Activated CD4-positive, alpha-beta T cell treated with anti-CD3 and anti-CD28 coated beads for 4 hours (primary cell): ENCODE measurements at regions not wholly inside any gene's neighbourhood (a gene's known extent, or its start where the extent isn't known, plus 50 kb on each side); places are given as distances from the start of the nearest gene placed in this dataset.
A peak's percentile ranks its signal among the peaks of the same experiment; 100 is the strongest.
"Not testable (repeated sequence)": the region's sequence is repeated elsewhere in the genome, so short reads cannot be mapped to it uniquely, and the experiment has no call there.

Source experiments
- DNase-seq, 2 donors: peaks; one replicate each; pipeline ENCODE4 v3.0.0-alpha.2; 2020

DNA sequence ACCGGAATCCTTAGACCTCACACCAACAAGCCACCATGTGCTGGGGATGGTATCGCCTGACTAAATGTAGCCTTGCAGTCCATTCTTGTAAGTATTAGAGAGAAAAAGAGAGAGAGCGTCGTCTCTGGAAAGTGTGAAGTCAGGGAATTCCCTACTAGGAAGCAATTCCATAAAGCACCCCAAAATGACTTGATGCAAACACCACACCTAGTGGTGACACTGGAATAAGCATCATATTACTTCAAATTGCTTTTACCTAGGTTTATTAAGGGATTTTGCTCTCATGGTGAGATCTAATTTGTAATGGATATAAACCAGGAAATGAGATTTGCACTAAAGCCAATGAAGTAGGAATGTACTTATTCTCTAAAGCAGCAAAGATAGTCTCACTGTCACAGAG lies 111.4 kb upstream of the METTL9 start:
- not testable (repeated sequence) for DNase-seq

- peak in 1 of 2 donors; percentile 0 for DNase-seq
Measured at GRCh38 chr16:21499046-21499445, 100.3 kb upstream of the METTL9 start.

- peak; percentile 68 to 70 for DNase-seq
Measured at GRCh38 chr16:21501223-21501868, 98.0 kb upstream of the METTL9 start.

DNA sequence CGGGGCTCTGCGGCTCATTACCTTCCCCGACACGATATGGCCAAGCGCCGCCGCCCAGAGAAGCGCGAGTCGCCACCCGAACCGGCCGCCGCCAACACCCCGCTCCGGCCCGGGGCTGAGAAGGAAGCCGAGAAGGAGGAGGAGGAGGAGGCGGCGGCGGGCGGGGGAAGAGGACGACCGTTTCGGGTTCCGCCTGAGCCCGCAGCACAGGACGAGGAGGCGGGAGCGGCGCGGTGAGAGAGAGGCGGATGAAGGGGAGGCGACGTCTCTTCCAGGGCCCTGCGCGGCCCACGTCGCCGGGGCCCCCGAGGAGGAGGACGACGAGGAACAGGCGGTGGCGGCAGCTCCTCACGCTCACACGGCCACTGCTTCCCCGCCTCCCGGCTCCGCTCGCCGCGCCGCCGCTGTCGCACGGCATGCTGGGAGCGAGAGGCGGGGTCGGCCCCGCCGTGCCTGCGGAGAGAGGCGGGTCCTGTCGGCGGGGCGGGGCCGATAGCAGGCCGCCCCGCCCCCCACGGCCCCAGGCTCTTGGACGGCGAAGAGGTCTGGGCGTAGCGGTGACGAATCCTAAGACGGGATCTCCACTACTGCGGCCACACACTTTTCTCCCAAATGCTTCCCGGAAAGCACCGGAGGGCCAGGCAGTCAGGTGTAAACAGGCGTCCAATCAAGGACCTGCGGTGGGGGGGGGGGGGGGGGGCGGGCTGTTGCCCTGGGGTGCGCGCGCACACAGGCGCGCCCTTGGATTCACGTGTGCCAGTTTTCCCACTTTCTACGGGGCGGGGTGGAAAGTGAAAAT lies 97.3 kb upstream of the METTL9 start:
- peak; percentile 85 to 89 for DNase-seq

GRCh38 chr16:21503574-21503920 lies 95.8 kb upstream of the METTL9 start:
- peak in 1 of 2 donors; percentile 0 for DNase-seq

DNA sequence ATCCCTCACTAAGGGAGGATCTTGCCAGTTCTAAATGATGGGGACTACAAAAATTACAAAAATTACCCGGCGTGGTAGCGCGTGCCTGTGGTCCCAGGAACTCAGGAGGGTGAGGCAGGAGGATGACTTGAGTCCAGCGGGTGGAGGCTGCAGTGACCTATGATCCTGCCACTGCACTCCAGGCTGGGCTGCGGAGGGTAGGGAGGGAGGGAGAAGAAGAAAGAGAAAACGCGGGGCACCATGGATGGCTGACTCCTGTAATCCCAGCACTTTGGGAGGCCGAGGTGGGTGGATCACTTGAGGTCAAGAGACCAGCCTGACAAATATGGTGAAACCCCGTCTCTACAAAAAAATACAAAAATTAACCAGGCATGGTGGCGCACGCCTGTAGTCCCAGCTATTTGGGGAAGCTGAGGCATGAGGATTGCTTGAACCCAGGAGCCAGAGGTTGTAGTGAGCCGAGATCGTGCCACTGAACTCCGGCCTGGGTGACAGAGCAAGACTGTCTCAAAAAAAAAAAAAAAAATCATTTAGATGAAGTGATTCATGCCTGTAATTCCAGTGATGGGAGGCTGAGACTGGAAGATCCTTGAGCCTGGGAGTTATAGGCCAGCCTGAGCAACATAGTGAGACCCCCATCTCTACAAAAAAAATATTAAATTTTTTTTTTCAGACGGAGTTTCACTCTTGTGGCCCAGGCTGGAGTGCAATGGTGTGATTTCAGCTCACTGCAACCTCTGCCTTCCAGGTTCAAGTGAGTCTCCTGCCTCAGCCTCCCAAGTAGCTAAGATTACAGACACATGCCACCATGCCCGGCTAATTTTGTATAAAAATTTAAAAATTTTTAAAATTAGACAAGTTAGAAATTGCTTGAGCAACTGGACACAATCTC lies 95.2 kb upstream of the METTL9 start:
- DNase-seq = peak in 1 of 2 donors; percentile 0

DNA sequence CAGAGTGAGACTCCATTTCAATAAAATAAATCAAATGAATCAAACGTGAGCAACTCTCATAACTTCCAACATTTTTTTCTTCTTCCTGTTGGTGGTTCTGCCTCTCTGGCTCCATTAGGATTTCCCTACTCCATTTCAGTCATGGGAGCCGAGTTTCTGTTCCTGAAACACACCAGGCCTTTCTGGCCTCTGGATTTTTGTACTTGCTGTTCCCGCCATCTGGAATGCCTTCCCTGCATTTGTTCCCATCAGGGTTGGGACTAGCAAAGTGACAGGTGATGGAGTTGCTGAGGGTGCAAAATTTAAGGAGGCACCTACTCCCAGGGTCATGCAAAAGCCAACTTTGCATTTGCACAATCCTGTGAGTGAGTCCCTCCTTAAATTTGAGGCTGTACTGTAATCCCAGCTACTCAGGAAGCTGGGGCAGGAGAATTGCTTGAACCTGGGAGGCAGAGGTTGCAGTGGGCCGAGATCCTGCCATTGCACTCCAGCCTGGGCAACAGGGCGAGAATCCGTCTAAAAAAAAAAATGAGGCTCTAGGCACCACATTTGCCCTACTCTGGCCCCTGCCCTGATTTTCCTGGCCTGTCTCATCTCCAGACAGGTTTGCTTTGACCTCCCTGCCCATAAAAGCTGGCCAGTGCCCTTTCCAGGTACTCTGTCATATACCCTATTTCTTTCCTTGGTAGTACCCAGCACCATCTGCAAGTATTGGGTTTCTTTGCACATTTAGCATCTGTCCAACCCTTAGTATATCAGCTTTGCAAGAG lies 93.4 kb upstream of the METTL9 start:
- peak in 1 of 2 donors; percentile 0 for DNase-seq

DNA sequence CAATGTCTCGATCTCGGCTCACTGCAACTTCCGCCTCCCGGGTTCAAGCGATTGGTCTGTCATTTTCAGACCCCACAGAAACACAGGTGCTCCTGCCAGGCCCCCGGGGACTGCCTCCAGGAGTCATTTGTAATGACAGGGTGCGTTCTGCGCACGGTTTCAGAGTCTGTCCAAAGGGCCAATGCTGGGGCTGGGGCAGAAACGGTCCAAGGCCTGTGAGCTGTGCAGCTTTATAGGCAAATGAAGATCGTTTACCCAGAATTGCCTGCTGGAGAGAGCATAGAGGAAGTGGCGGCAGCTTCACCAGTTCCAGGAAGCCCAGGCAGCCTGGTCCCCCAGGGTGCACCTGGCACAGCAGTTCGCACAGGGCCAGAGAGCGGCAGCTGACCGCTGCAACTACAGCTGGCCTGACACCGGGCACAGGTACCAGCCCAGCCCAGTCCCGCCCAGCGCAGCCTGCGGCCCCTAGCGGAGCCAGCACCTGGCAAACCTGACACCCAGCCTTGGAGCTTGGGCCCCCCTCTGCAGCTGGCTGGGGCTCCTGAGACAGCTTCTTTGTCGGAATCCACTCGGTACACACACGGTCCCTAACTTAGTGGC lies 92.4 kb upstream of the METTL9 start:
- DNase-seq = peak; percentile 45 to 47

GRCh38 chr16:21507631-21508305 lies 91.6 kb upstream of the METTL9 start:
- DNase-seq = not testable (repeated sequence)

DNA sequence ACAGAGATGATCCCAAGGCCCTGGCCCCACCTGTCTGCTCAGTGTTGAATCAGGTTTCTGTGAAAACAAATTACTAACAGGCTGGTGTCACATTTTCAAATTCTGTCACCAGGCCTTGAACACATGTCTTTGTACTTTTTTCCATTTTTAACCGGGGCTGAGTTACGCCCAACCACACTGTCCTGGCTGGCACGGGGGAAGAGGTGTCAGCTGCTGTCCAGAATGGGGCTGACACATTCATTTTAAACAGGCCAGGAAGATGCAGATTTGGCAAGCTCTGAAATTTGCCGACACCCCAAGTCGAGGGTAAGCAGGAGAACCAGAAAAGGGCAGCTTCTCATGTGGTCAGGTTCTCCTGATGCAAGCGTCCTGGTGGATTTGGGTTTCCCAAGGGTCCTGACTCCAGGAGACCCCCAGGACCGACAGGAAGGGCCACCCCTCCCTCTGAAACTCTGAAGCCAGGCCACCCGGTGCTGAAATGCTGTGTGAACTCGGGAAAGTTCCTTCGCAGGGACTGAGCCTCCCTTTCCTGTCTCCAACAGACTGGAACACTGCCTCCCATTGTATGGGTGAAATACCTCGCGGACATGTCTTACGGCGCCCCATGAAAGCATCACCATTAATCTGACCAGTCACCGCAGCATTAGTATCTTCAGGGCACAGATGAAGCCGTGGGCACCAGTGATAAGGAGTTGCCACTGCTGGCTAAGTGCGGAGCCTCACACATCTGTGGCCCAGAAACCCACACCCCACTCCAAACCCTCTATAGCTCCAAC lies 90.5 kb upstream of the METTL9 start:
- not testable (repeated sequence) for DNase-seq

- DNase-seq = not testable (repeated sequence)
Measured at GRCh38 chr16:21509437-21510086, 89.8 kb upstream of the METTL9 start.

- DNase-seq = not testable (repeated sequence)
Measured at GRCh38 chr16:21510869-21511255, 88.5 kb upstream of the METTL9 start.

DNA sequence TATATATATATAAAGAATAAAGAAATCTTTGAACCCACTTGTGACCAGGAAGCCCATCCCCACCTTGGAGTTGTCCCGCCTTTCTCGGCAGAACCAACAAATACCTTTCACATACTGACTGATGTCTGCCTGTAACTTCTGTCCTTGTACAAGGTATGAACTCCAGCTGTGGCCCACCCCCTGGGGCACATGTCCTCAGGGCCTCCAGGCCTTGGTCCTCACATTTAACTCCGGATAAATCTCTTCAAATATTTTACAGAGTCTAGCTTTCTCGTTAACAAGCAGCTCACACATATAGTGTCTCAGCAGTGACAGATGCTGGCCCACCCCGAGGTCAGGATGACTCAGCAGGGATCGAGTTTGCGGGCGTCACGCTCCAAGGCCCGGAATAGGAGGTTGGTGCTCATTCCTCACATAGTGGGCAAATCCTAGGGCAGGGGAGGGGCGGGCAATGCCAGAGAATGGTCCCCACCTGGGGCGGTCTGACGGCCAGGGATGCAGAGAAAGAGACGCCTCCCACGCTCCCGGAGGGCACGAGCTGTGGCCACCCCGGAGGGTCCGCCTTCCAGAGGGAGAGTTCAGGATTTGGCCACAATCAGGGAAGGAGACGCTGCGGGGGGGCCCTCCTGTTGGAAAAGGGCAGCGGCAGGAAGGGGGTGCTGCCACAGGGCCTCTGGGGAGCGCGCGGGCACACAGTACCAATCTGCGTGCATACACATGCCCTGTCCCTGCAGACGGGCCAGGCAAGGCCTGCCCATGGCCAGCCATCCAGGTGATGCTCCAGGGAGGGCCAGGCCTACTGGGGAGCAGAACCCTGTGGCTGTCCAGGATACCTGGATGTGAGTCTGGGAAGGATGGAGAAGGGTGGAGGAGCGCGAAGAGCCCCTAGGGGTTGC lies 87.8 kb upstream of the METTL9 start:
- DNase-seq = not testable (repeated sequence)

- DNase-seq = not testable (repeated sequence)
Measured at GRCh38 chr16:21512280-21513192, 86.8 kb upstream of the METTL9 start.

DNA sequence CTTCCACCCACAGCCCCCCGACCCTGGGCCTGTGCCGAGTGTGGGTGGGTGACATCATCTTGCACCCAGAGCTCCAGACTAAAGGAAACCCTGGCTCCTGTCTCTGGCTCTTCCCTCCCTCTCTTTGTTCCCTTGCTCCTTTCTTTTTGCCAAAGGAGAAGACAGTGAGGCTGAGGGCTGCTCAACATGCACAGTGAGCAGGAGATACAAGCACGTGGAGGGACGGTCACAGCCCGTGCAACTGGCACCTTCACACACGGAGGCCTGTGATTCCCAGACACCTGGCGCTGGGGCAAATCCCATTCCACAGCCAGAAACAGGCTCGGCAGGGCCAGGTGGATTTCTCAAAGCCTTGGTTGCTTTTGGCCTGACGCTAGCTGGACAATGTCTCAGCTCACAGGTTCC lies 86.0 kb upstream of the METTL9 start:
- DNase-seq = not testable (repeated sequence)

DNA sequence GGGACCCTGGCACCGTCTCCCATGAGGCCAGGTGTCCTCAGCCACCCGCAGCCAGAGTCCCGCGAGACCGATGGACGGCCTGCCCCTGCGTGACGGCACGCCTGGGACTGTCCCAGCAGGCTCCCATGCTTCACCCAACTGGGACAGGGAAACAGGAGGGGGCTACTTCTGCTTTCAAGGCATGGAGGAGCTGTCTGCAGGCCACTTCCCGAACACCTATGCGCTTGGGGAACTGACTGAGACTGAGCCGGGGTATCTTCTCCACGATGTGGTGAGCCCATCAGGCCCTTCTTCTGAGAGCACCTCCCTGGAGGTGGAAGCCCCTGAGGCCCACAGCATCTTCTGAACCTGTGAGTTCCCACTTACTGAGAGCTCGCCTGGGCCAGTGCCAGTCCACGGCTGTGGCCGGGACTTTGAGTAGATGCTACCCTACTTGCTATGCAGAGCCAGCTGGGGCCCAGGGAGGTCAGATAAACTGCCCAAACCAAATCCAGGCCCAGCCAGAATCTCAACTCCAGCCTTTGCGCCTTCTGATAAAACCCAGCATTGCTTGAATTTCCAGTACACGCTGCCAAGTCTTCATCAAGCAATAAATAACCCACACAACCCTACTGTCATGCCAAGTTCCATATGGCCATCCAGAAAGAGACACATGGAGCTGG lies 85.4 kb upstream of the METTL9 start:
- not testable (repeated sequence) for DNase-seq

- not testable (repeated sequence) for DNase-seq
Measured at GRCh38 chr16:21514474-21514840, 84.9 kb upstream of the METTL9 start.

GRCh38 chr16:21516705-21517040 lies 82.7 kb upstream of the METTL9 start:
- not testable (repeated sequence) for DNase-seq
